ENCODE measurements at regions not wholly inside any gene's neighbourhood (a gene's known extent, or its start where the extent isn't known, plus 50 kb on each side); places are given as distances from the start of the nearest gene placed in this dataset.

GRCh38 chr14:101634202-101634849 is 73.0 kb downstream of the DIO3 start:
- no peaks in the 10 kb centered on the region for H3K36me3 Mint-ChIP-seq (ENCODE audit: unreplicated experiment)
- no peaks in the 10 kb centered on the region for H3K4me1 Mint-ChIP-seq (ENCODE audit: unreplicated experiment)
- TF ChIP-seq, protein P1, sequence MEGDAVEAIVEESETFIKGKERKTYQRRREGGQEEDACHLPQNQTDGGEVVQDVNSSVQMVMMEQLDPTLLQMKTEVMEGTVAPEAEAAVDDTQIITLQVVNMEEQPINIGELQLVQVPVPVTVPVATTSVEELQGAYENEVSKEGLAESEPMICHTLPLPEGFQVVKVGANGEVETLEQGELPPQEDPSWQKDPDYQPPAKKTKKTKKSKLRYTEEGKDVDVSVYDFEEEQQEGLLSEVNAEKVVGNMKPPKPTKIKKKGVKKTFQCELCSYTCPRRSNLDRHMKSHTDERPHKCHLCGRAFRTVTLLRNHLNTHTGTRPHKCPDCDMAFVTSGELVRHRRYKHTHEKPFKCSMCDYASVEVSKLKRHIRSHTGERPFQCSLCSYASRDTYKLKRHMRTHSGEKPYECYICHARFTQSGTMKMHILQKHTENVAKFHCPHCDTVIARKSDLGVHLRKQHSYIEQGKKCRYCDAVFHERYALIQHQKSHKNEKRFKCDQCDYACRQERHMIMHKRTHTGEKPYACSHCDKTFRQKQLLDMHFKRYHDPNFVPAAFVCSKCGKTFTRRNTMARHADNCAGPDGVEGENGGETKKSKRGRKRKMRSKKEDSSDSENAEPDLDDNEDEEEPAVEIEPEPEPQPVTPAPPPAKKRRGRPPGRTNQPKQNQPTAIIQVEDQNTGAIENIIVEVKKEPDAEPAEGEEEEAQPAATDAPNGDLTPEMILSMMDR (IDR thresholded peaks at IDR 0.05): no peak
- H3K9me3 Mint-ChIP-seq (ENCODE audit: unreplicated experiment): no peaks in the 10 kb centered on the region
- H3K4me3 Mint-ChIP-seq (ENCODE audit: unreplicated experiment): no peak overlapping the region
- peaks cover 49% of the 10 kb centered on the region for H3K27me3 Mint-ChIP-seq (ENCODE audit: unreplicated experiment)
- no peak overlapping the region for H3K27ac Mint-ChIP-seq (ENCODE audit: unreplicated experiment)
- no peak for DNase-seq (ENCODE audit: extremely low spot score, unreplicated experiment)

- Mint-ChIP-seq H3K27ac (ENCODE audit: unreplicated experiment) (no peak overlapping the region), H3K4me1 (ENCODE audit: unreplicated experiment) (no peaks in the 10 kb centered on the region), H3K9me3 (ENCODE audit: unreplicated experiment) (no peaks in the 10 kb centered on the region), H3K4me3 (ENCODE audit: unreplicated experiment) (no peak overlapping the region), H3K36me3 (ENCODE audit: unreplicated experiment) (no peaks in the 10 kb centered on the region), H3K27me3 (ENCODE audit: unreplicated experiment) (peaks cover 57% of the 10 kb centered on the region)
- DNase-seq (ENCODE audit: extremely low spot score, unreplicated experiment): no peak
- TF ChIP-seq, protein P1 (IDR thresholded peaks at IDR 0.05): no peak
Observed at GRCh38 chr14:101634850-101635748, 73.8 kb downstream of the DIO3 start.

- DNase-seq (ENCODE audit: extremely low spot score, unreplicated experiment): no peak
- Mint-ChIP-seq H3K27ac (ENCODE audit: unreplicated experiment) (no peak overlapping the region), H3K27me3 (ENCODE audit: unreplicated experiment) (peaks cover 61% of the 10 kb centered on the region), H3K36me3 (ENCODE audit: unreplicated experiment) (no peaks in the 10 kb centered on the region), H3K4me3 (ENCODE audit: unreplicated experiment) (no peak overlapping the region), H3K9me3 (ENCODE audit: unreplicated experiment) (no peaks in the 10 kb centered on the region), H3K4me1 (ENCODE audit: unreplicated experiment) (no peaks in the 10 kb centered on the region)
- TF ChIP-seq, protein P1 (IDR thresholded peaks at IDR 0.05): no peak
Observed at GRCh38 chr14:101635749-101636560, 74.7 kb downstream of the DIO3 start.

DNA sequence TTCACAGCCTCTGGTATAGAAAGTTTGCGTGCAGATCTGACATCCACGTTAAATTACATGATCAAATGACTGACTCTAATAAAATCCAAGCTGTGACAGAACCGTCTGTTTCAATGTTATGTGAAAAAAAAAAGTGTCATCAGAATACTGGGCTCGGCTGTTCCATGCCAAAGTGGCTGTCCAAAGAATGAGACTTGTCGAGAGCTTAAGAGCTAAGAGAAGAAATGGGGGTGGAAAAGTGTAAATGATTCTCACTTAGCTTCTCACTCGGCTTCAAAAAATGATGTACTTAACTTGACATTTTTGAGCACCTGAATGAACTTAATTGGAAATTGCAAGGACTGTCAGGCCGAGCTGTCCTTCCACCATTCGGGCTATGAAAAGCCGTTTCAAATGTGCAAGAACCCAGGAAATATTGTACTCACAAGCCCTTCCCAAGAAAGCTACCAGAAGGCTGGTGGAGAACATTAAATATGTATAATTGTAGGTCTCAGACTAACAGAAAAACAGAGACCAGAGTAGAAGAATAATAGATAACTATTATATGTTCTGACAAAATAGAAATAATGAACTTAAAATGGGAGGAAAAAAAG is 78.0 kb downstream of the DIO3 start:
- TF ChIP-seq, protein P1 (IDR thresholded peaks at IDR 0.05): no peak
- Mint-ChIP-seq H3K27me3 (ENCODE audit: unreplicated experiment) (peaks cover 66% of the 10 kb centered on the region), H3K9me3 (ENCODE audit: unreplicated experiment) (peaks cover 7% of the 10 kb centered on the region), H3K36me3 (ENCODE audit: unreplicated experiment) (no peaks in the 10 kb centered on the region), H3K27ac (ENCODE audit: unreplicated experiment) (no peak overlapping the region), H3K4me3 (ENCODE audit: unreplicated experiment) (no peak overlapping the region), H3K4me1 (ENCODE audit: unreplicated experiment) (no peaks in the 10 kb centered on the region)
- no peak for DNase-seq (ENCODE audit: extremely low spot score, unreplicated experiment)
